Esophagus squamous epithelium (tissue), 4 donors: ENCODE measurements at regions not wholly inside any gene's neighbourhood (a gene's known extent, or its start where the extent isn't known, plus 50 kb on each side); places are given as distances from the start of the nearest gene placed in this dataset.

Experiments used
- CTCF ChIP-seq, 6 experiments: fragments of 450-650 bp in 4 of 6; fragments of 200-600 bp in 2 of 6; sonication (generic) in 2 of 6; IDR thresholded peaks; one replicate each; pipeline ENCODE4 v1.5.1; 2016 to 2019; ENCODE audit warnings: antibody characterized with exemption in 6 of 6, mild to moderate bottlenecking in 4 of 6, moderate library complexity in 4 of 6
- POLR2A ChIP-seq, 4 donors: fragments of 450-650 bp; IDR thresholded peaks; one replicate each; pipeline ENCODE4 v1.6.1; 2017; ENCODE audit warnings: antibody characterized with exemption in 4 of 4, mild to moderate bottlenecking in 4 of 4, moderate library complexity in 3 of 4

- TF ChIP-seq CTCF (IDR thresholded peaks at IDR 0.05), result no peak
- no peak for TF ChIP-seq POLR2A (IDR thresholded peaks at IDR 0.05)
These were observed 279.9 kb upstream of the MKLN1 start for GRCh38 chr7:131047651-131048304.
